Left ventricle myocardium superior (tissue), 1 donor: ENCODE measurements at regions not wholly inside any gene's neighbourhood (a gene's known extent, or its start where the extent isn't known, plus 50 kb on each side); places are given as distances from the start of the nearest gene placed in this dataset.

ENCODE experiments used
- ATAC-seq: fragments of 200-7000 bp; cut with Tn5 transposase; one replicate; pipeline ENCODE4 v1.9.1; 2020; ENCODE audit warnings: mild to moderate bottlenecking, moderate library complexity
- DNase-seq: peaks from one replicate; pipeline ENCODE4 v3.0.0-alpha.2; 2020
- intact Hi-C: fragments of 100-400 bp; cut with micrococcal nuclease; formaldehyde crosslinking; loops from one replicate; pipeline ENCODE4 v1.11.0; 2022
- donor health status: DM: no; HTN: yes; CAD: no; lungs with severe emphysema.

GRCh38 chr10:78559661-78560340 lies 509.0 kb upstream of the ZMIZ1 start:
- DNase-seq (no peak), ATAC-seq (peak; percentile 46)
- intact Hi-C loops = no loop called here

GRCh38 chr10:78560341-78560688 lies 508.5 kb upstream of the ZMIZ1 start:
- no peak for ATAC-seq
- intact Hi-C loops = no loop called here

GRCh38 chr10:78563314-78563713 lies 505.5 kb upstream of the ZMIZ1 start:
- DNase-seq (no peak), ATAC-seq (peak; percentile 44)
- intact Hi-C loops = no loop called here

More at GRCh38 chr10:78560341-78560688, 508.5 kb upstream of the ZMIZ1 start:
- no peak for DNase-seq

GRCh38 chr10:78565841-78566240 lies 502.9 kb upstream of the ZMIZ1 start:
- intact Hi-C loops = no loop called here
- no peak for DNase-seq
- ATAC-seq = no peak

GRCh38 chr10:78566284-78567111 lies 502.3 kb upstream of the ZMIZ1 start:
- peak; percentile 31 for ATAC-seq
- intact Hi-C loops = no loop called here
- DNase-seq = no peak

GRCh38 chr10:78567680-78568455 lies 500.9 kb upstream of the ZMIZ1 start:
- DNase-seq (no peak), ATAC-seq (no peak)
- intact Hi-C loops = no loop called here

GRCh38 chr10:78568620-78569019 lies 500.1 kb upstream of the ZMIZ1 start:
- intact Hi-C loops = no loop called here

GRCh38 chr10:78570633-78571235 lies 498.0 kb upstream of the ZMIZ1 start:
- ATAC-seq (peak; percentile 40), DNase-seq (no peak)
- intact Hi-C loops = no loop called here

More at GRCh38 chr10:78568620-78569019, 500.1 kb upstream of the ZMIZ1 start:
- DNase-seq (no peak), ATAC-seq (no peak)

- ATAC-seq (no peak), DNase-seq (no peak)
- intact Hi-C loops = no loop called here
Observed at GRCh38 chr10:78571286-78571685, 497.5 kb upstream of the ZMIZ1 start.

- intact Hi-C loops = no loop called here
- ATAC-seq (no peak), DNase-seq (no peak)
Observed at GRCh38 chr10:78571891-78572290, 496.9 kb upstream of the ZMIZ1 start.

- intact Hi-C loops = no loop called here
- ATAC-seq (peak; percentile 14), DNase-seq (no peak)
Observed at GRCh38 chr10:78572565-78572964, 496.2 kb upstream of the ZMIZ1 start.

GRCh38 chr10:78574547-78574946 lies 494.2 kb upstream of the ZMIZ1 start:
- intact Hi-C loops = no loop called here
- no peak for DNase-seq
- no peak for ATAC-seq

GRCh38 chr10:78575400-78575799 lies 493.4 kb upstream of the ZMIZ1 start:
- intact Hi-C loops = no loop called here
- DNase-seq (no peak), ATAC-seq (no peak)

- intact Hi-C loops = no loop called here
- ATAC-seq = peak; percentile 65
- DNase-seq = peak; percentile 53
Observed at GRCh38 chr10:78576276-78576675, 492.5 kb upstream of the ZMIZ1 start.

GRCh38 chr10:78577712-78578111 lies 491.1 kb upstream of the ZMIZ1 start:
- intact Hi-C loops = no loop called here
- ATAC-seq = no peak
- no peak for DNase-seq

GRCh38 chr10:78578929-78579328 lies 489.8 kb upstream of the ZMIZ1 start:
- no peak for ATAC-seq
- intact Hi-C loops = no loop called here
- DNase-seq = no peak

- no peak for ATAC-seq
- no peak for DNase-seq
- intact Hi-C loops = no loop called here
Observed at GRCh38 chr10:78579576-78579975, 489.2 kb upstream of the ZMIZ1 start.

- peak; percentile 87 for DNase-seq
- intact Hi-C loops = no loop called here
- ATAC-seq = peak; percentile 84
Observed at GRCh38 chr10:78579995-78580394, 488.8 kb upstream of the ZMIZ1 start.

GRCh38 chr10:78581133-78581694 lies 487.6 kb upstream of the ZMIZ1 start:
- ATAC-seq (no peak), DNase-seq (no peak)
- intact Hi-C loops = no loop called here
